Activated naive CD8-positive, alpha-beta T cell treated with anti-CD3 and anti-CD28 coated beads, Interleukin-2, amount 10 ng/mL, durations not matched to agents 7 days and 5 days (primary cell): ENCODE measurements at regions not wholly inside any gene's neighbourhood (a gene's known extent, or its start where the extent isn't known, plus 50 kb on each side); places are given as distances from the start of the nearest gene placed in this dataset.
A peak's percentile ranks its signal among the peaks of the same experiment; 100 is the strongest.

Experiments
- ATAC-seq: fragments of 150-1000 bp; cut with Tn5 transposase; one replicate; pipeline ENCODE4 v1.10.0; 2021; ENCODE audit warnings: low read depth, moderate library complexity
- POLR2A ChIA-PET: fragments of 350-600 bp; sonication (Branson Sonifier 250); formaldehyde crosslinking; loops from one replicate; lab custom pipeline; 2021; ENCODE audit warnings: antibody characterized with exemption; lab: Charles Lee
- DNase-seq: peaks from one replicate; pipeline ENCODE4 v3.0.0; 2021
- H3K27ac Mint-ChIP-seq: one replicate; pipeline ENCODE4 v1.8.0; 2022; ENCODE audit warnings: mild to moderate bottlenecking, mixed read lengths
- H3K27me3 Mint-ChIP-seq: one replicate; pipeline ENCODE4 v1.8.0; 2022; ENCODE audit warnings: mild to moderate bottlenecking, moderate library complexity, mixed read lengths
- H3K36me3 Mint-ChIP-seq: one replicate; pipeline ENCODE4 v1.8.0; 2021; ENCODE audit warnings: mild to moderate bottlenecking, mixed read lengths
- H3K4me1 Mint-ChIP-seq: one replicate; pipeline ENCODE4 v1.8.0; 2021; ENCODE audit warnings: mixed read lengths
- H3K4me3 Mint-ChIP-seq: one replicate; pipeline ENCODE4 v1.8.0; 2022; ENCODE audit warnings: mild to moderate bottlenecking, moderate library complexity, mixed read lengths
- H3K9me3 Mint-ChIP-seq: one replicate; pipeline ENCODE4 v1.8.0; 2021; ENCODE audit warnings: mixed read lengths

- Mint-ChIP-seq H3K27me3 (peaks cover 2% of the 10 kb centered on the region), H3K9me3 (no peaks in the 10 kb centered on the region), H3K4me1 (peaks cover 2% of the 10 kb centered on the region), H3K27ac (no peak overlapping the region), H3K36me3 (no peaks in the 10 kb centered on the region), H3K4me3 (no peak overlapping the region)
- POLR2A ChIA-PET: interaction anchor here (1.2 kb wide), 1 partner anchor 10 kb away, joined by 4 read pairs; no protein-coding TSS in a partner anchor
- DNase-seq: no peak
- ATAC-seq: no peak
Observed at GRCh38 chr1:234554218-234554697, 55.7 kb downstream of the IRF2BP2 start.

DNA sequence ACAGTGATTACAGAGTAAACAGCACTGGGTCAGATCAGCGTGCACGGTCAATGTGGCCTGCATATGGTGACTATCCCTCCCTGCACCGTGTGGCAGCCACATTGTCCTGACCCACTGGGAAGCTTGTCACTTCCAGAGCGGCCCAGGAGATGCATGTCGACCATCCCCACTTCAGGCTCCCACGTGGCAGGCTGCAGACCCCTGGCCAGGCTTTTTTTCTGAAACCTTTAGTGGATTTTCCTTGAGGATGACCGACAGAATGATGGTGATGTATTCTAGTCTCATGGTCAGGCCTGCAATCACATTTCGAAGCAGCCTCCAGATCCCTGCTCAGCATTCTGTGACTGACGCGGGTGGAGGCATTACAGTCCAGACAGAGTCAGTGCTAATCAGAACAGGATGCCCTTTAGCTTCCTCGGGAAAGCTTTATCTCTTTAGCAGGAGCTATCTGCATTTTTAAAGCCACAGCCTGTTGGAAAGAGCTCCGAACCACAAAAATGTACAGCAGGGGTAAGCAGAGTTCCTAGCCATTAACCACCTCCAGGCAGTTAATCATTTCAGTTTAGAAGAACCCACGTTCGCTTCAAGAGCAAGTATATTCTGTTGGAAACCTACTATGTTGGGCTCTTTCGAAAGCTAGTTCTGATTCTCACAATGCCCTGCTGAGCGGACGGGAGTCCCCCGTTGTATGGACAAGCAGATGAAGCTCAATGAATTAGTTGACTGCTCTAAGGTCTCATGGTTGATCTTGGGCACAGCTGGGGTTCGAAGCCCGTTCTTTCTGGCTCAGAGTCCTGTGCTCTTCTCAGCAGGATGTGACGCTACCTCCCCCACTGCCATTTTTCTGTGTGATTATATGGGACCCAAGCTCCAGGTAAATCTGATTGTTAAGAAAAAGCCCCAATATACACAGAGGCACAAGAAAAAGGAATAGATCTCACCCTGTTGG lies 56.5 kb downstream of the IRF2BP2 start:
- H3K9me3 Mint-ChIP-seq: no peaks in the 10 kb centered on the region
- H3K4me3 Mint-ChIP-seq: no peak overlapping the region
- H3K27me3 Mint-ChIP-seq: peaks cover 2% of the 10 kb centered on the region
- no peak for DNase-seq
- H3K27ac Mint-ChIP-seq: no peak overlapping the region
- no peaks in the 10 kb centered on the region for H3K36me3 Mint-ChIP-seq
- peaks cover 2% of the 10 kb centered on the region for H3K4me1 Mint-ChIP-seq
- POLR2A ChIA-PET: interaction anchor here (1.2 kb wide), 1 partner anchor 10 kb away, joined by 4 read pairs; no protein-coding TSS in a partner anchor
- ATAC-seq: no peak

DNA sequence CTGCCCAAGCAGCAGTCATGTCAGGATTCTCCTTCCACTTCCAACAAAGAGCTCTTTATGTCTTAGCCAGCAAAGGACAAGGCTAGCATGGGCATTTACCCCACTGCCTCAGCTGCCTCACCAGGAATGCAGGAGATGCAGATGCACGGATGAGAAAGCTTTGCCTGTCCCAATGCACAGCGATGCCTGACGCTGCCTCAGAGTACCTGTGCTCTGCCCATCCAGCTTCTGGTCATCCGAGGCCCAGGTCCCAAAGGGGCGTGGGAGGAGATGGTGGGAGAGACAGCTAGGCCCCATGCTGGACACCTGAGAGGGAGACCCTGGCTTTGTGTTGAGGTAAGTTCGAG lies 59.0 kb downstream of the IRF2BP2 start:
- H3K4me1 Mint-ChIP-seq: peaks cover 2% of the 10 kb centered on the region
- ATAC-seq (no peak), DNase-seq (no peak)
- no peak overlapping the region for H3K4me3 Mint-ChIP-seq
- peaks cover 2% of the 10 kb centered on the region for H3K27me3 Mint-ChIP-seq
- H3K9me3 Mint-ChIP-seq: no peaks in the 10 kb centered on the region
- H3K36me3 Mint-ChIP-seq: no peaks in the 10 kb centered on the region
- H3K27ac Mint-ChIP-seq: no peak overlapping the region
- POLR2A ChIA-PET: no interaction called here

- POLR2A ChIA-PET: no interaction called here
- H3K4me3 Mint-ChIP-seq: no peak overlapping the region
Observed at GRCh38 chr1:234550341-234551031, 59.5 kb downstream of the IRF2BP2 start.

GRCh38 chr1:234549447-234550021 lies 60.4 kb downstream of the IRF2BP2 start:
- H3K27me3 Mint-ChIP-seq: peaks cover 2% of the 10 kb centered on the region
- no peaks in the 10 kb centered on the region for H3K9me3 Mint-ChIP-seq
- H3K27ac Mint-ChIP-seq: no peak overlapping the region
- H3K4me1 Mint-ChIP-seq: peaks cover 14% of the 10 kb centered on the region
- no peaks in the 10 kb centered on the region for H3K36me3 Mint-ChIP-seq
- no peak for ATAC-seq
- no peak overlapping the region for H3K4me3 Mint-ChIP-seq
- DNase-seq: no peak
- POLR2A ChIA-PET: no interaction called here

More at GRCh38 chr1:234550341-234551031, 59.5 kb downstream of the IRF2BP2 start:
- ATAC-seq: no peak
- Mint-ChIP-seq H3K4me1 (peaks cover 5% of the 10 kb centered on the region), H3K9me3 (no peaks in the 10 kb centered on the region), H3K27ac (no peak overlapping the region), H3K36me3 (no peaks in the 10 kb centered on the region), H3K27me3 (peaks cover 2% of the 10 kb centered on the region)
- no peak for DNase-seq

DNA sequence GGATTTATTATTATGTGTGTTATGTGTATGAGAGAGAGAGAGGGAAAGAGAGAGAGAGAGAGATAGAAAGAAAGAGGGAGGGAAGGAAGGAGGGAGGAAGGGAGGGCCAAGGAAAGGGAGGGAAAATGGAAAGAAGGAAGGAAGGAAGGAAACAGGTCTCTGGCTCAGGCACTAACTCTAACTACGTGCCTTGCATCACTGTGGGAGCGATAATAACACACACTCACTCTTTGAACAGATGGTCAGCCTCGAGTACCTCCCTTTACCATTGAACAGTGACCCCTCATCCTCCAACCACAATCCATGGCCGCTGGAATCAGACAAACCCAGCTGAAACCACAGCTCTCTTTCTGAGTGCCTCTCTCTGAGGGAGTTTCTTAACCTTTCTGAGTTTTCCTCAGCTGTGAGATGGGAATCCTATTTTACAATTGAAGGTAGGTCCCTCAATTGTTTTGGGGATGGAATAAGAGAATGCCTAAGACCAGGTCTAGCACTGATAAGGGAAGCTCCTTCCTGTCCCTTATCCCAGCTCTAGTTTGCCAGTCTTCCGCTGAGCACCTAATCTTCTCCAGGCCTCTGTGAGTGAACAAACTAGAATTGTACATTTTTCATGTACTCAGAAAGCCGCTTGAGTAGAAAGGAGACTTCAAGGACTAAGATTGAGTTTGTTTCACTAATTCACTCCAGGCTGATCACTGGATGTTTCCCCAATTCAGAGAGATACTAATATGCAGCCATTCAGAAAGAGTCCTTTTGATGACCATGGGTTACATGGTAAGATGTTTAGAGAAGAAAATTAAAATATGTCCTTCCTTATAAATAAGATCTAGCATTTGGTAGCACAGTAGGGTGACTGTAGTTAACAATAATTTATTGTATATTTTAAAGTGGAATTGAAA lies 62.8 kb downstream of the IRF2BP2 start:
- Mint-ChIP-seq H3K36me3 (no peaks in the 10 kb centered on the region), H3K4me1 (peaks cover 29% of the 10 kb centered on the region), H3K9me3 (no peaks in the 10 kb centered on the region), H3K4me3 (no peak overlapping the region), H3K27ac (no peak overlapping the region), H3K27me3 (peaks cover 2% of the 10 kb centered on the region)
- no peak for DNase-seq
- no peak for ATAC-seq
- POLR2A ChIA-PET: no interaction called here

DNA sequence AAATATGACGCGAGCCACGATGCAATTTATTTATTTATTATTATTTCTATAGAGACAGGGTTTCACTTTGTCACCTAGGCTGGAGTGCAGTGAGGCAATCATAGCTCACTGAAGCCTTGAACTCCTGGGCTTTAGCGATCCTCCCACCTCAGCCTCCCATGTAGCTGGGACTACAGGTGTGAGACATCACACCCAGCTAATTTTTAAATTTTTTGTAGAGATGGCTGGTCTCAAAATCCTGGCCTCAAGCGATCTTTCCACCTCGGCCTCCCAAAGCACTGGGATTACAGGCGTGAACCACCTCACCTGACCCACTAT lies 63.6 kb downstream of the IRF2BP2 start:
- POLR2A ChIA-PET: no interaction called here
- H3K4me1 Mint-ChIP-seq: peaks cover 29% of the 10 kb centered on the region
- no peak for DNase-seq
- H3K36me3 Mint-ChIP-seq: no peaks in the 10 kb centered on the region
- no peaks in the 10 kb centered on the region for H3K9me3 Mint-ChIP-seq
- H3K4me3 Mint-ChIP-seq: no peak overlapping the region
- ATAC-seq: no peak
- H3K27me3 Mint-ChIP-seq: no peaks in the 10 kb centered on the region
- no peak overlapping the region for H3K27ac Mint-ChIP-seq

GRCh38 chr1:234545517-234546386 lies 64.2 kb downstream of the IRF2BP2 start:
- no peaks in the 10 kb centered on the region for H3K27me3 Mint-ChIP-seq
- no peak for DNase-seq
- H3K36me3 Mint-ChIP-seq: no peaks in the 10 kb centered on the region
- peak overlapping the region; percentile 87 for H3K27ac Mint-ChIP-seq
- H3K4me3 Mint-ChIP-seq: no peak overlapping the region
- ATAC-seq: no peak
- POLR2A ChIA-PET: interaction anchor here (1.0 to 2.2 kb wide), 2 partner anchors 55 to 63 kb away, joined by 3 to 7 read pairs; no protein-coding TSS in a partner anchor
- H3K4me1 Mint-ChIP-seq: peaks cover 29% of the 10 kb centered on the region
- H3K9me3 Mint-ChIP-seq: no peaks in the 10 kb centered on the region

DNA sequence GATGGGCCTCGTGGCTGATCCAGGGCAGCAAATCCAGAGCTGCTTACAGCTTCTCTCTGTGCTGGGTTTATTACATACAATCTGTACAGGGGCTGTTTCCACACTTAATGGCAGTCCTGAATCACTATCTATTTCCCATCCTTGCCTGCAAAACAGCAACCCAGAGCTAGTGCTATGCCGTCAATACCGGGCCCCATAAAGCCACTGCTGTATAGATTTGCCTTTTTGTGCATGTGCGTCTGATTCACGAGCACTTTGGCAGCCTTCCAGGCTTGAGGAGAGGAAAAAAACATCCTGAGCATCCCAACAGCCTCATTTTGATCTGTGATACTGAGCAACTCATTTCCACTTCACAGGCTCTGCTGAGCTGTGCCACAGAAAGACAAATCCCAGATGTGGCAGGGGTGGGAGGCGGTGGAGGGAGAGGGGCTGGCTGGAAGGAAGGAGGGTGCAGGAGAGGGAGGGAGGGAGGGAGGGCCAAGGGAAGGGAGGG lies 65.2 kb upstream of the TARBP1 start:
- peak overlapping the region; percentile 87 for H3K27ac Mint-ChIP-seq

GRCh38 chr1:234543442-234544086 lies 64.6 kb upstream of the TARBP1 start:
- Mint-ChIP-seq H3K9me3 (no peaks in the 10 kb centered on the region), H3K4me1 (peaks cover 34% of the 10 kb centered on the region), H3K27me3 (no peaks in the 10 kb centered on the region), H3K27ac (peak overlapping the region; percentile 87), H3K4me3 (no peak overlapping the region), H3K36me3 (no peaks in the 10 kb centered on the region)
- POLR2A ChIA-PET: interaction anchor here (1.3 to 2.2 kb wide), 4 partner anchors 10 to 68 kb away, joined by 3 to 7 read pairs (median 4); no protein-coding TSS in a partner anchor
- no peak for DNase-seq
- no peak for ATAC-seq

More for the DNA sequence above, 65.2 kb upstream of the TARBP1 start:
- ATAC-seq: peak; percentile 60
- Mint-ChIP-seq H3K27me3 (no peaks in the 10 kb centered on the region), H3K36me3 (no peaks in the 10 kb centered on the region), H3K4me1 (peaks cover 34% of the 10 kb centered on the region), H3K9me3 (no peaks in the 10 kb centered on the region), H3K4me3 (peak overlapping the region; percentile 53)
- DNase-seq: peak; percentile 38
- POLR2A ChIA-PET: interaction anchor here (0.6 to 2.2 kb wide), 6 partner anchors 9 to 67 kb away, joined by 3 to 7 read pairs (median 4); no protein-coding TSS in a partner anchor

DNA sequence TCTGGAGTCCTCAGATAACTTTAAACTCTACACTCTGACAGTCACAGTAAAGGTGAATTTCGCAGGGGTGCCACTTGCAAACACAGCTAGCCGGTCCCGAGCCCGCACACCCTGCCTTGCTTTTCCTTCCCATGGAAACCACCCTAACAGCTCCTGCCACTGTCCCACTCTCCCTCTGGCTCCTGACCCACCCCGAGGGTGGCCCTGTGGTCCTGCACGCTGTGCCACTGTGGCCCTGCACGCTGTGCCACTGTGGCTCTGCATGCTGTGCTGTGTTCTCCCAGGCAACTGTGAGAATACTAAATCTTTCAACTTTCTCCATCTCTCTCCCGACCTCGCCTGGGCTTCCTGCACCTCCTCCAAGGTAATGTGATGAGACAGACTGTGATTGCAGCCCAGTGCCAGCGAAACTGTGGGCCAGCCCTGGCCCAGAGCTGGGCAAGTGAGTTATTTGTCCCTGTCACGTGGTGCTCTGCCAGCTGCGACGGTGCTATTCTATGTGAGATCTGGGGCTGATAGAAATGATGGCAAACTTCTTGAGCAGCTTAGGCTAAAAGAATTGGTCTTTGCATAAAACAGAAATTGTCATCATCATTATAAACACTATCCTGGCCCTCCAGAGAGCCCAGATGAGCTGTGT lies 63.4 kb upstream of the TARBP1 start:
- DNase-seq: no peak
- no peak overlapping the region for H3K4me3 Mint-ChIP-seq
- H3K27me3 Mint-ChIP-seq: no peaks in the 10 kb centered on the region
- peak overlapping the region; percentile 47 for H3K27ac Mint-ChIP-seq
- POLR2A ChIA-PET: no interaction called here
- H3K4me1 Mint-ChIP-seq: peaks cover 34% of the 10 kb centered on the region
- no peak for ATAC-seq
- no peaks in the 10 kb centered on the region for H3K36me3 Mint-ChIP-seq
- H3K9me3 Mint-ChIP-seq: no peaks in the 10 kb centered on the region
